ENCODE measurements at regions not wholly inside any gene's neighbourhood (a gene's known extent, or its start where the extent isn't known, plus 50 kb on each side); places are given as distances from the start of the nearest gene placed in this dataset.
"Not testable (repeated sequence)": the region's sequence is repeated elsewhere in the genome, so short reads cannot be mapped to it uniquely, and the experiment has no call there.

GRCh38 chr9:40361018-40361417 is 767.5 kb downstream of the FOXD4L6 start:
- not testable (repeated sequence) for H3K27me3 Mint-ChIP-seq; H3K36me3 ChIP-seq (ENCODE audit: insufficient read depth, low read length); H3K4me3 ChIP-seq (ENCODE audit: low read length)

GRCh38 chr9:40330958-40331357 is 797.5 kb downstream of the FOXD4L6 start:
- H3K4me3 Mint-ChIP-seq; H3K9me3 Mint-ChIP-seq; DNase-seq; H3K4me1 ChIP-seq (ENCODE audit: insufficient read depth, low read length); H3K4me1 Mint-ChIP-seq; H3K9me3 ChIP-seq (ENCODE audit: low read length); H3K4me3 ChIP-seq (ENCODE audit: low read length); H3K27ac ChIP-seq (ENCODE audit: low read depth, low read length); H3K27me3 ChIP-seq (ENCODE audit: insufficient read depth, low read length, poor library complexity, severe bottlenecking); CTCF ChIA-PET; H3K27ac Mint-ChIP-seq; H3K36me3 Mint-ChIP-seq; POLR2A ChIA-PET; H3K27me3 Mint-ChIP-seq; H3K36me3 ChIP-seq (ENCODE audit: insufficient read depth, low read length): not testable (repeated sequence)

More at GRCh38 chr9:40361018-40361417, 767.5 kb downstream of the FOXD4L6 start:
- H3K36me3 Mint-ChIP-seq; H3K4me1 Mint-ChIP-seq; H3K27me3 ChIP-seq (ENCODE audit: insufficient read depth, low read length, poor library complexity, severe bottlenecking); H3K9me3 Mint-ChIP-seq; H3K27ac Mint-ChIP-seq; CTCF ChIA-PET; H3K9me3 ChIP-seq (ENCODE audit: low read length); POLR2A ChIA-PET; H3K4me1 ChIP-seq (ENCODE audit: insufficient read depth, low read length); H3K27ac ChIP-seq (ENCODE audit: low read depth, low read length); H3K4me3 Mint-ChIP-seq; DNase-seq: not testable (repeated sequence)

GRCh38 chr9:40328907-40329306 is 799.6 kb downstream of the FOXD4L6 start:
- H3K4me1 ChIP-seq (ENCODE audit: insufficient read depth, low read length); H3K4me3 ChIP-seq (ENCODE audit: low read length); H3K27me3 Mint-ChIP-seq; POLR2A ChIA-PET; H3K27me3 ChIP-seq (ENCODE audit: insufficient read depth, low read length, poor library complexity, severe bottlenecking); H3K4me1 Mint-ChIP-seq; H3K36me3 Mint-ChIP-seq; H3K9me3 Mint-ChIP-seq; H3K36me3 ChIP-seq (ENCODE audit: insufficient read depth, low read length); H3K4me3 Mint-ChIP-seq; DNase-seq; H3K9me3 ChIP-seq (ENCODE audit: low read length); H3K27ac Mint-ChIP-seq; H3K27ac ChIP-seq (ENCODE audit: low read depth, low read length); CTCF ChIA-PET: not testable (repeated sequence)

- H3K36me3 ChIP-seq (ENCODE audit: insufficient read depth, low read length); H3K9me3 ChIP-seq (ENCODE audit: low read length); H3K36me3 Mint-ChIP-seq; H3K4me3 ChIP-seq (ENCODE audit: low read length); CTCF ChIA-PET; POLR2A ChIA-PET; H3K4me3 Mint-ChIP-seq; H3K4me1 ChIP-seq (ENCODE audit: insufficient read depth, low read length); H3K27me3 Mint-ChIP-seq; H3K27ac ChIP-seq (ENCODE audit: low read depth, low read length); H3K27me3 ChIP-seq (ENCODE audit: insufficient read depth, low read length, poor library complexity, severe bottlenecking); DNase-seq; H3K9me3 Mint-ChIP-seq; H3K27ac Mint-ChIP-seq; H3K4me1 Mint-ChIP-seq: not testable (repeated sequence)
Measured at GRCh38 chr9:40326179-40326578, 802.3 kb downstream of the FOXD4L6 start.

GRCh38 chr9:40322730-40323129 is 805.8 kb downstream of the FOXD4L6 start:
- H3K4me3 ChIP-seq (ENCODE audit: low read length); H3K36me3 Mint-ChIP-seq; H3K9me3 ChIP-seq (ENCODE audit: low read length); H3K27ac Mint-ChIP-seq; CTCF ChIA-PET; H3K27me3 Mint-ChIP-seq; H3K4me1 Mint-ChIP-seq; H3K4me3 Mint-ChIP-seq; H3K9me3 Mint-ChIP-seq; H3K27ac ChIP-seq (ENCODE audit: low read depth, low read length); H3K36me3 ChIP-seq (ENCODE audit: insufficient read depth, low read length); POLR2A ChIA-PET; H3K27me3 ChIP-seq (ENCODE audit: insufficient read depth, low read length, poor library complexity, severe bottlenecking); H3K4me1 ChIP-seq (ENCODE audit: insufficient read depth, low read length): not testable (repeated sequence)
- DNase-seq, result peak in 1 of 5 donors; percentile 15

- H3K27ac ChIP-seq (ENCODE audit: low read depth, low read length); CTCF ChIA-PET; H3K4me1 ChIP-seq (ENCODE audit: insufficient read depth, low read length); H3K36me3 ChIP-seq (ENCODE audit: insufficient read depth, low read length); POLR2A ChIA-PET; H3K4me1 Mint-ChIP-seq; H3K4me3 ChIP-seq (ENCODE audit: low read length); DNase-seq; H3K27ac Mint-ChIP-seq; H3K36me3 Mint-ChIP-seq; H3K4me3 Mint-ChIP-seq; H3K27me3 Mint-ChIP-seq; H3K9me3 ChIP-seq (ENCODE audit: low read length); H3K27me3 ChIP-seq (ENCODE audit: insufficient read depth, low read length, poor library complexity, severe bottlenecking); H3K9me3 Mint-ChIP-seq: not testable (repeated sequence)
Measured at GRCh38 chr9:40321857-40322256, 806.6 kb downstream of the FOXD4L6 start.

GRCh38 chr9:40321204-40321603 is 807.3 kb downstream of the FOXD4L6 start:
- H3K4me3 Mint-ChIP-seq; H3K9me3 ChIP-seq (ENCODE audit: low read length); H3K36me3 ChIP-seq (ENCODE audit: insufficient read depth, low read length); H3K27me3 Mint-ChIP-seq; H3K36me3 Mint-ChIP-seq; H3K9me3 Mint-ChIP-seq; H3K4me3 ChIP-seq (ENCODE audit: low read length); H3K27ac ChIP-seq (ENCODE audit: low read depth, low read length); H3K4me1 Mint-ChIP-seq; DNase-seq; H3K27ac Mint-ChIP-seq; POLR2A ChIA-PET; CTCF ChIA-PET; H3K27me3 ChIP-seq (ENCODE audit: insufficient read depth, low read length, poor library complexity, severe bottlenecking); H3K4me1 ChIP-seq (ENCODE audit: insufficient read depth, low read length): not testable (repeated sequence)

- H3K27me3 ChIP-seq (ENCODE audit: insufficient read depth, low read length, poor library complexity, severe bottlenecking); H3K9me3 Mint-ChIP-seq; CTCF ChIA-PET; H3K36me3 ChIP-seq (ENCODE audit: insufficient read depth, low read length); H3K9me3 ChIP-seq (ENCODE audit: low read length); H3K27ac ChIP-seq (ENCODE audit: low read depth, low read length); H3K36me3 Mint-ChIP-seq; H3K4me3 Mint-ChIP-seq; H3K4me3 ChIP-seq (ENCODE audit: low read length); H3K4me1 ChIP-seq (ENCODE audit: insufficient read depth, low read length); DNase-seq; H3K27ac Mint-ChIP-seq; H3K4me1 Mint-ChIP-seq; POLR2A ChIA-PET; H3K27me3 Mint-ChIP-seq: not testable (repeated sequence)
Measured at GRCh38 chr9:40315215-40315614, 813.3 kb downstream of the FOXD4L6 start.

GRCh38 chr9:40289999-40290398 is 838.5 kb downstream of the FOXD4L6 start:
- H3K4me1 ChIP-seq (ENCODE audit: insufficient read depth, low read length); H3K4me1 Mint-ChIP-seq; H3K27me3 Mint-ChIP-seq; H3K27me3 ChIP-seq (ENCODE audit: insufficient read depth, low read length, poor library complexity, severe bottlenecking); POLR2A ChIA-PET; H3K36me3 Mint-ChIP-seq; H3K4me3 Mint-ChIP-seq; H3K9me3 Mint-ChIP-seq; H3K9me3 ChIP-seq (ENCODE audit: low read length); H3K36me3 ChIP-seq (ENCODE audit: insufficient read depth, low read length); CTCF ChIA-PET; H3K27ac Mint-ChIP-seq; H3K27ac ChIP-seq (ENCODE audit: low read depth, low read length); H3K4me3 ChIP-seq (ENCODE audit: low read length): not testable (repeated sequence)
- DNase-seq, result peak in 1 of 5 donors; percentile 6
